ENCODE measurements at regions not wholly inside any gene's neighbourhood (a gene's known extent, or its start where the extent isn't known, plus 50 kb on each side); places are given as distances from the start of the nearest gene placed in this dataset.

- TF ChIP-seq ZFP3 (CRISPR knock-in tag; IDR thresholded peaks at IDR 0.05) = no peak
- TF ChIP-seq POU6F1 (CRISPR knock-in tag; IDR thresholded peaks at IDR 0.05; ENCODE audit: borderline replicate concordance, low read depth) = no peak
- TF ChIP-seq ZC3H10 (CRISPR knock-in tag; IDR thresholded peaks at IDR 0.05) = no peak
- no peak for TF ChIP-seq ZNF70 (CRISPR knock-in tag; IDR thresholded peaks at IDR 0.05)
- no peak for TF ChIP-seq PPARA (CRISPR knock-in tag; IDR thresholded peaks at IDR 0.05; ENCODE audit: borderline replicate concordance)
- TF ChIP-seq BACH2 (CRISPR knock-in tag; IDR thresholded peaks at IDR 0.05; ENCODE audit: borderline replicate concordance) = no peak
- no peak for TF ChIP-seq ZNF8 (CRISPR knock-in tag; IDR thresholded peaks at IDR 0.05)
- TF ChIP-seq ESRRG (CRISPR knock-in tag; IDR thresholded peaks at IDR 0.05) = no peak
- no peak for TF ChIP-seq ARNTL (CRISPR knock-in tag; IDR thresholded peaks at IDR 0.05; ENCODE audit: borderline replicate concordance, low read depth)
- TF ChIP-seq CSDC2 (CRISPR knock-in tag; IDR thresholded peaks at IDR 0.05) = no peak
- TF ChIP-seq, protein P1, sequence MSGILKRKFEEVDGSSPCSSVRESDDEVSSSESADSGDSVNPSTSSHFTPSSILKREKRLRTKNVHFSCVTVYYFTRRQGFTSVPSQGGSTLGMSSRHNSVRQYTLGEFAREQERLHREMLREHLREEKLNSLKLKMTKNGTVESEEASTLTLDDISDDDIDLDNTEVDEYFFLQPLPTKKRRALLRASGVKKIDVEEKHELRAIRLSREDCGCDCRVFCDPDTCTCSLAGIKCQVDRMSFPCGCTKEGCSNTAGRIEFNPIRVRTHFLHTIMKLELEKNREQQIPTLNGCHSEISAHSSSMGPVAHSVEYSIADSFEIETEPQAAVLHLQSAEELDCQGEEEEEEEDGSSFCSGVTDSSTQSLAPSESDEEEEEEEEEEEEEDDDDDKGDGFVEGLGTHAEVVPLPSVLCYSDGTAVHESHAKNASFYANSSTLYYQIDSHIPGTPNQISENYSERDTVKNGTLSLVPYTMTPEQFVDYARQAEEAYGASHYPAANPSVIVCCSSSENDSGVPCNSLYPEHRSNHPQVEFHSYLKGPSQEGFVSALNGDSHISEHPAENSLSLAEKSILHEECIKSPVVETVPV (CRISPR knock-in tag; IDR thresholded peaks at IDR 0.05) = no peak
- TF ChIP-seq, protein P2, sequence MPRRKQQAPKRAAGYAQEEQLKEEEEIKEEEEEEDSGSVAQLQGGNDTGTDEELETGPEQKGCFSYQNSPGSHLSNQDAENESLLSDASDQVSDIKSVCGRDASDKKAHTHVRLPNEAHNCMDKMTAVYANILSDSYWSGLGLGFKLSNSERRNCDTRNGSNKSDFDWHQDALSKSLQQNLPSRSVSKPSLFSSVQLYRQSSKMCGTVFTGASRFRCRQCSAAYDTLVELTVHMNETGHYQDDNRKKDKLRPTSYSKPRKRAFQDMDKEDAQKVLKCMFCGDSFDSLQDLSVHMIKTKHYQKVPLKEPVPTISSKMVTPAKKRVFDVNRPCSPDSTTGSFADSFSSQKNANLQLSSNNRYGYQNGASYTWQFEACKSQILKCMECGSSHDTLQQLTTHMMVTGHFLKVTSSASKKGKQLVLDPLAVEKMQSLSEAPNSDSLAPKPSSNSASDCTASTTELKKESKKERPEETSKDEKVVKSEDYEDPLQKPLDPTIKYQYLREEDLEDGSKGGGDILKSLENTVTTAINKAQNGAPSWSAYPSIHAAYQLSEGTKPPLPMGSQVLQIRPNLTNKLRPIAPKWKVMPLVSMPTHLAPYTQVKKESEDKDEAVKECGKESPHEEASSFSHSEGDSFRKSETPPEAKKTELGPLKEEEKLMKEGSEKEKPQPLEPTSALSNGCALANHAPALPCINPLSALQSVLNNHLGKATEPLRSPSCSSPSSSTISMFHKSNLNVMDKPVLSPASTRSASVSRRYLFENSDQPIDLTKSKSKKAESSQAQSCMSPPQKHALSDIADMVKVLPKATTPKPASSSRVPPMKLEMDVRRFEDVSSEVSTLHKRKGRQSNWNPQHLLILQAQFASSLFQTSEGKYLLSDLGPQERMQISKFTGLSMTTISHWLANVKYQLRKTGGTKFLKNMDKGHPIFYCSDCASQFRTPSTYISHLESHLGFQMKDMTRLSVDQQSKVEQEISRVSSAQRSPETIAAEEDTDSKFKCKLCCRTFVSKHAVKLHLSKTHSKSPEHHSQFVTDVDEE (CRISPR knock-in tag; IDR thresholded peaks at IDR 0.05) = no peak
- TF ChIP-seq TOX (CRISPR knock-in tag; IDR thresholded peaks at IDR 0.05; ENCODE audit: borderline replicate concordance) = no peak
- no peak for TF ChIP-seq ZNF565 (CRISPR knock-in tag; conservative IDR thresholded peaks at IDR 0.05; ENCODE audit: low read depth)
- no peak for TF ChIP-seq OSR1 (CRISPR knock-in tag; IDR thresholded peaks at IDR 0.05)
- TF ChIP-seq, protein P3, sequence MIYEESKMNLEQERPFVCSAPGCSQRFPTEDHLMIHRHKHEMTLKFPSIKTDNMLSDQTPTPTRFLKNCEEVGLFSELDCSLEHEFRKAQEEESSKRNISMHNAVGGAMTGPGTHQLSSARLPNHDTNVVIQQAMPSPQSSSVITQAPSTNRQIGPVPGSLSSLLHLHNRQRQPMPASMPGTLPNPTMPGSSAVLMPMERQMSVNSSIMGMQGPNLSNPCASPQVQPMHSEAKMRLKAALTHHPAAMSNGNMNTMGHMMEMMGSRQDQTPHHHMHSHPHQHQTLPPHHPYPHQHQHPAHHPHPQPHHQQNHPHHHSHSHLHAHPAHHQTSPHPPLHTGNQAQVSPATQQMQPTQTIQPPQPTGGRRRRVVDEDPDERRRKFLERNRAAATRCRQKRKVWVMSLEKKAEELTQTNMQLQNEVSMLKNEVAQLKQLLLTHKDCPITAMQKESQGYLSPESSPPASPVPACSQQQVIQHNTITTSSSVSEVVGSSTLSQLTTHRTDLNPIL (CRISPR knock-in tag; IDR thresholded peaks at IDR 0.05; ENCODE audit: low read depth) = no peak
- no peak for TF ChIP-seq RARB (CRISPR knock-in tag; IDR thresholded peaks at IDR 0.05)
- no peak for TF ChIP-seq GLIS3 (CRISPR knock-in tag; IDR thresholded peaks at IDR 0.05)
- ATAC-seq = no peak
Observed at GRCh38 chr22:48044487-48045060, 1282.1 kb downstream of the TBC1D22A start.

DNA sequence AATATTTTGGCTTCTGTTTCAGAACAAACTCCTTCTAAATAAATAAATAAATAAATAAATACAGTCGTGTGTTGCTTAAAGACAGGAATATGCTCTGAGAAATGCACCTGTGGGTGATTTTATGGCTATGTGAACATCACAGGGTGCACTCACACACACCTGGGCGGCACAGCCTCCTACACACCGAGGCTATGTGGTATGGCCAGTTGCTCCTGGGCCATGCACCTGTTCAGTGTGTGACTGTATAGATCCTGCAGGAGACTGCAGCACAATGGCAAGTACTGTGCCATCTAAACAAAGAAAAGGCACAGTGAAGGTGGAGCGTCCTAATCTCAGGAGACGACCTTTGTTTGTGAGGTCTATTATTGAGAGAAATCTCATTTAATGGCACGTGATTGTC is 1281.1 kb downstream of the TBC1D22A start:
- ATAC-seq = no peak
- TF ChIP-seq ESRRG (CRISPR knock-in tag; IDR thresholded peaks at IDR 0.05) (no peak), ZFP3 (CRISPR knock-in tag; IDR thresholded peaks at IDR 0.05) (no peak), TCF4 (CRISPR knock-in tag; IDR thresholded peaks at IDR 0.05; ENCODE audit: borderline replicate concordance) (no peak), ZC3H10 (CRISPR knock-in tag; IDR thresholded peaks at IDR 0.05) (no peak), BACH2 (CRISPR knock-in tag; IDR thresholded peaks at IDR 0.05; ENCODE audit: borderline replicate concordance) (no peak), GLIS3 (CRISPR knock-in tag; IDR thresholded peaks at IDR 0.05) (no peak), ISL1 (CRISPR knock-in tag; IDR thresholded peaks at IDR 0.05) (no peak)

DNA sequence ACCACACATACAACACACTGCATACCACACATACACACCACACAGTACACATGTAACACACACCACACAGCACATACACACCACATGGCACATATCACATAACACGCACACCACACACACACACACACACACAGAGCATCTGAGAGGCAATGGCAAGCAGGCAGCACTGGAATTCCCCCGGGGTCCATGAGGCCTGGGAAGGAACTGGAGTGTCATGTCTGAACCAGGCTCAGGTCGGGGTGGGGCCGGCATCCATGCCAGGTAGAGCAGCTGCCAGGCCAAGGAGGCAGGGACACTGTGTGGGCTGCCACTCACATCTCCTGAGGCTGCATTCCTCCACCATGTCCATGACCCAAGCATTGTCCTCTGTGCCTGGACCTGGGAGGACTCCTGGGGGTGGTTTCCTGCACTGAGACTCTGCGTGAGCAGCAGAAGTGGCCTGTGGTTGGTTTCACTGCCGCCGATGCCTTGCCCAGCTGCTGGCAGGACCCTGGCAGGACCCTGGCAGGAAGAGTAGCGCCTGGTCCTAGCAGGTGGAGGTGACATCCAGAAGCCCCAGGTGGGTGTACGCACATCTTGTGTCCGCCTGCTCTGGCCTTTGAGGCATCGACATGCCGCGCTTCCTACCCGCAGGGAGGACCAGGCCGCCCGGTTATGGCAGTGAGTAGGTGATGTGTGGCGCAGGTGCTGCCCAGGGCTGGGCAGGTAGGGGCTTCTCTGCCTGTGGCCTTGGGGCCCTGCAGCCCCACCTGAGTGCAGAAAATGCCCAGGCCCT is 1280.4 kb downstream of the TBC1D22A start:
- TF ChIP-seq SNAI2 (CRISPR knock-in tag; IDR thresholded peaks at IDR 0.05) (no peak), ZNF70 (CRISPR knock-in tag; IDR thresholded peaks at IDR 0.05) (no peak), BACH2 (CRISPR knock-in tag; IDR thresholded peaks at IDR 0.05; ENCODE audit: borderline replicate concordance) (no peak), TCF4 (CRISPR knock-in tag; IDR thresholded peaks at IDR 0.05; ENCODE audit: borderline replicate concordance) (no peak), PATZ1 (CRISPR knock-in tag; IDR thresholded peaks at IDR 0.05; ENCODE audit: borderline replicate concordance) (no peak), TOX (CRISPR knock-in tag; IDR thresholded peaks at IDR 0.05; ENCODE audit: borderline replicate concordance) (no peak), ZFP3 (CRISPR knock-in tag; IDR thresholded peaks at IDR 0.05) (no peak), CSDC2 (CRISPR knock-in tag; IDR thresholded peaks at IDR 0.05) (no peak)
- TF ChIP-seq, protein P1 (CRISPR knock-in tag; IDR thresholded peaks at IDR 0.05) = no peak
- no peak for ATAC-seq

Measured in SK-N-SH treated with all-trans-retinoic acid at 6 μM for 48 hours (cell line).